H1 (cell line): ENCODE measurements at regions not wholly inside any gene's neighbourhood (a gene's known extent, or its start where the extent isn't known, plus 50 kb on each side); places are given as distances from the start of the nearest gene placed in this dataset.

Experiments
- CTCF ChIA-PET: fragments of 300-600 bp; sonication (Branson Sonifier 250); formaldehyde crosslinking; loops from one replicate; lab custom pipeline; 2021; ENCODE audit not compliant: partially characterized antibody; lab: Charles Lee
- POLR2A ChIA-PET: fragments of 300-600 bp; sonication (Branson Sonifier 250); formaldehyde crosslinking; loops from one replicate; lab custom pipeline; 2021; ENCODE audit warnings: inconsistent platforms; ENCODE audit not compliant: partially characterized antibody; lab: Charles Lee
- DNase-seq, 2 experiments: peaks; one replicate each; pipeline versions ENCODE4 v3.0.0 to v3.0.0-alpha.2; 2010 to 2022; ENCODE audit warnings: low spot score in 2 of 2, low read depth in 1 of 2, mixed read lengths in 1 of 2
- FAIRE-seq: peaks from 2 replicates; lab custom pipeline; 2011; peaks lifted over from hg19 to GRCh38; lab: Jason Lieb, UNC
- H2AFZ ChIP-seq: 2 replicates; pipeline ENCODE4 v1.8.1; 2012; ENCODE audit warnings: low read length, inconsistent platforms
- H2AK5ac ChIP-seq: 2 replicates; pipeline ENCODE4 v1.6.1; 2013; ENCODE audit warnings: low read depth, low read length
- H2BK120ac ChIP-seq: replicated peaks from 2 replicates; pipeline ENCODE3; 2013; ENCODE audit warnings: low read depth, low read length, inconsistent platforms
- H2BK12ac ChIP-seq: 2 replicates; pipeline ENCODE4 v1.6.1; 2013; ENCODE audit warnings: low read depth, low read length
- H2BK15ac ChIP-seq: 2 replicates; pipeline ENCODE4 v1.6.1; 2013; ENCODE audit warnings: low read length
- H2BK20ac ChIP-seq: 2 replicates; pipeline ENCODE4 v1.6.1; 2013; ENCODE audit warnings: low read length
- H2BK5ac ChIP-seq: 2 replicates; pipeline ENCODE4 v1.6.1; 2013; ENCODE audit warnings: low read depth, low read length
- H3K14ac ChIP-seq: 2 replicates; pipeline ENCODE4 v1.6.1; 2013; ENCODE audit warnings: inconsistent platforms; ENCODE audit not compliant: insufficient read length
- H3K18ac ChIP-seq: 2 replicates; pipeline ENCODE4 v1.6.1; 2013; ENCODE audit warnings: low read length; ENCODE audit errors: extremely low read depth
- H3K23ac ChIP-seq: 2 replicates; pipeline ENCODE4 v1.6.1; 2013; ENCODE audit warnings: inconsistent platforms; ENCODE audit not compliant: insufficient read length
- H3K23me2 ChIP-seq: 2 replicates; pipeline ENCODE4 v1.6.1; 2013; ENCODE audit warnings: low read depth, low read length
- H3K27ac ChIP-seq: 2 replicates; pipeline ENCODE4 v1.6.1; 2011; ENCODE audit warnings: low read depth, low read length, inconsistent platforms
- H3K27me3 ChIP-seq, 4 experiments: replicated peaks in 1 of 4; 1 replicate in 1 of 4; 2 replicates in 3 of 4; pipeline versions ENCODE4 v1.6.1 to v1.8.1; 2011 to 2013; ENCODE audit warnings: low read length in 3 of 4, mild to moderate bottlenecking in 3 of 4, inconsistent platforms in 2 of 4, mixed read lengths in 2 of 4, moderate library complexity in 1 of 4; ENCODE audit not compliant: control insufficient read depth in 3 of 4, insufficient read depth in 3 of 4; ENCODE audit errors: extremely low read depth in 1 of 4
- H3K36me3 ChIP-seq, 4 experiments: 2 replicates each; pipeline versions ENCODE4 v1.6.1 to v1.8.1; 2011 to 2013; ENCODE audit warnings: mild to moderate bottlenecking in 4 of 4, low read length in 3 of 4, moderate library complexity in 2 of 4, control low read depth in 1 of 4, inconsistent platforms in 1 of 4; ENCODE audit not compliant: insufficient read depth in 4 of 4, control insufficient read depth in 2 of 4
- H3K4ac ChIP-seq: replicated peaks from 2 replicates; pipeline ENCODE3; 2013; ENCODE audit warnings: low read length, low read depth, mixed read lengths, inconsistent platforms; ENCODE audit not compliant: insufficient read length
- H3K4me1 ChIP-seq, 4 experiments: replicated peaks in 1 of 4; 1 replicate in 1 of 4; 2 replicates in 3 of 4; pipeline versions ENCODE4 v1.6.1 to v1.8.1; 2011 to 2013; ENCODE audit warnings: low read length in 3 of 4, inconsistent platforms in 2 of 4, mixed read lengths in 1 of 4; ENCODE audit not compliant: insufficient read depth in 4 of 4, control insufficient read depth in 3 of 4
- H3K4me2 ChIP-seq, 2 experiments: 2 replicates each; pipeline versions ENCODE4 v1.6.1 to v1.8.1; 2011 to 2013; ENCODE audit warnings: low read depth in 2 of 2, low read length in 2 of 2, control low read depth in 1 of 2, inconsistent platforms in 1 of 2, mild to moderate bottlenecking in 1 of 2; ENCODE audit not compliant: insufficient read depth in 1 of 2
- H3K4me3 ChIP-seq, 4 experiments: fragments of 200-600, 300-600 bp in 1 of 4; sonication (generic), shearing (Covaris generic), sonication (Bioruptor Twin) in 1 of 4; 2 replicates each; pipeline versions ENCODE4 v1.5.1 to v1.8.1; 2011 to 2016; ENCODE audit warnings: low read length in 4 of 4, low read depth in 3 of 4, control low read depth in 2 of 4, inconsistent platforms in 2 of 4, mild to moderate bottlenecking in 2 of 4, mixed read lengths in 1 of 4, moderate library complexity in 1 of 4; ENCODE audit not compliant: insufficient read depth in 2 of 4; ENCODE audit errors: extremely low read depth in 1 of 4
- H3K56ac ChIP-seq: replicated peaks from 2 replicates; pipeline ENCODE3; 2013; ENCODE audit warnings: low read depth, mild to moderate bottlenecking, mixed read lengths, low read length, inconsistent platforms; ENCODE audit not compliant: insufficient read length
- H3K79me1 ChIP-seq: 2 replicates; pipeline ENCODE4 v1.6.1; 2013; ENCODE audit warnings: low read depth, low read length, control low read depth
- H3K79me2 ChIP-seq, 2 experiments: 2 replicates each; pipeline versions ENCODE4 v1.6.1 to v1.8.1; 2012 to 2013; ENCODE audit warnings: low read length in 2 of 2, mild to moderate bottlenecking in 2 of 2, inconsistent platforms in 1 of 2; ENCODE audit not compliant: insufficient read depth in 2 of 2, control insufficient read depth in 1 of 2
- H3K9ac ChIP-seq, 4 experiments: replicated peaks in 1 of 4; 1 replicate in 1 of 4; 2 replicates in 3 of 4; pipeline versions ENCODE4 v1.6.1 to v1.8.1; 2011 to 2013; ENCODE audit warnings: low read depth in 3 of 4, low read length in 3 of 4, control low read depth in 2 of 4, mild to moderate bottlenecking in 2 of 4, moderate library complexity in 2 of 4, inconsistent platforms in 1 of 4; ENCODE audit errors: extremely low read depth in 1 of 4
- H3K9me3 ChIP-seq, 2 experiments: 2 replicates each; pipeline versions ENCODE4 v1.6.1 to v1.8.1; 2012 to 2013; ENCODE audit warnings: mild to moderate bottlenecking in 2 of 2, moderate library complexity in 2 of 2, control low read depth in 1 of 2, inconsistent platforms in 1 of 2, low read depth in 1 of 2, low read length in 1 of 2, mixed read lengths in 1 of 2; ENCODE audit not compliant: insufficient read depth in 2 of 2
- H4K20me1 ChIP-seq, 2 experiments: replicated peaks in 1 of 2; 2 replicates each; pipeline versions ENCODE3 to v1.8.1; 2011 to 2013; ENCODE audit warnings: inconsistent platforms in 2 of 2, low read length in 2 of 2, mild to moderate bottlenecking in 1 of 2; ENCODE audit not compliant: insufficient read depth in 2 of 2, control insufficient read depth in 1 of 2
- H4K5ac ChIP-seq: 2 replicates; pipeline ENCODE4 v1.6.1; 2013; ENCODE audit warnings: low read length, low read depth, mixed read lengths, inconsistent platforms; ENCODE audit not compliant: insufficient read length
- H4K8ac ChIP-seq: 2 replicates; pipeline ENCODE4 v1.8.0; 2013; ENCODE audit warnings: mild to moderate bottlenecking, moderate library complexity, low read length, inconsistent platforms; ENCODE audit not compliant: insufficient read depth; ENCODE audit errors: extremely low read depth
- H4K91ac ChIP-seq: replicated peaks from 2 replicates; pipeline ENCODE3; 2013; ENCODE audit warnings: low read length, mixed read lengths, inconsistent platforms; ENCODE audit not compliant: insufficient read length
- EGR1 ChIP-seq: IDR thresholded peaks from 2 replicates; pipeline ENCODE4 v1.6.1; 2011; ENCODE audit warnings: low read depth, low read length, borderline replicate concordance
- NANOG ChIP-seq: IDR thresholded peaks from 2 replicates; pipeline ENCODE4 v1.6.1; 2011; ENCODE audit warnings: low read length, low read depth, mild to moderate bottlenecking, inconsistent platforms; ENCODE audit not compliant: insufficient read depth, poor library complexity, severe bottlenecking
- TAF7 ChIP-seq: optimal IDR thresholded peaks from 2 replicates; pipeline ENCODE3; 2011; ENCODE audit warnings: low read depth, mild to moderate bottlenecking, inconsistent platforms, low read length, moderate library complexity, borderline replicate concordance
- TBP ChIP-seq: IDR thresholded peaks from 2 replicates; pipeline ENCODE4 v1.6.1; 2011; ENCODE audit warnings: low read depth, low read length, improper control_type of control experiment
- WGBS, 2 experiments: shearing (Covaris generic) in 1 of 2; methylation state at CpG; one replicate each; pipeline versions ENCODE4 v1.1.6 to v1.1.7; 2013 to 2015; ENCODE audit warnings: low lambda C conversion rate in 2 of 2, mixed read lengths in 2 of 2, inconsistent platforms in 1 of 2, low coverage in 1 of 2, missing lambda C conversion rate in 1 of 2; ENCODE audit not compliant: insufficient replicate concordance in 2 of 2, insufficient coverage in 1 of 2, insufficient read length in 1 of 2; ENCODE audit errors: extremely low coverage in 1 of 2, missing lambda C conversion rate in 1 of 2; 5-methylcytosine and 5-hydroxymethylcytosine counted together
- TF ChIP-seq, protein P1 (sequence below), 3 experiments: IDR thresholded peaks; 1 replicate in 2 of 3; 2 replicates in 1 of 3; pipeline versions ENCODE4 v1.5.1 to v1.6.1; 2011; ENCODE audit warnings: low read length in 3 of 3, mild to moderate bottlenecking in 3 of 3, inconsistent platforms in 2 of 3, low read depth in 1 of 3, moderate library complexity in 1 of 3; ENCODE audit not compliant: insufficient read depth in 1 of 3; ENCODE audit errors: control extremely low read depth in 1 of 3

DNA sequence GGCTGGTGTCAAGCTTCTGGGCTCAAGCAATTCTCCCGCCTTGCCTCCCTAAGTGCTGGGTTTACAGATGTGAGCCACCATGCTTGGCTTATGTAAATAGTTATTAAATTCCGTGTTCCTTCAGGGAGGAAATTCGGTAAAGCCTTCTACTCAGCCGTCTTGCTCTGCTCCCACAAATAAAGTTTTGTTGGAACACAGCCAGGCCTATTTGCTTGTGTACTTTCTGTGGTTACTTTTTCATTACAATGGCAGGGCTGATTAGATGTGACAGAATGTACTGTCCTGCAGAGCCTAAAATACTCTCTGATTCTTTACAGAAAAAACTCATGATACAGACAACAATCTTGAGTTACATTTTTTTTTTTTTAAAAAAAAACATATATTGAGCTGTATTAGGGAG, 68.8 kb upstream of the TACR1 start:
- Histone ChIP-seq H2AFZ (no peak overlapping the region), H3K79me1 (no peaks in the 10 kb centered on the region), H4K5ac (no peak overlapping the region), H3K18ac (no peak overlapping the region), H3K4me3 (no peak overlapping the region), H4K91ac (no peak overlapping the region), H3K56ac (no peak overlapping the region), H2BK120ac (no peak overlapping the region), H2BK12ac (no peak overlapping the region), H2BK20ac (no peak overlapping the region), H3K23ac (no peak overlapping the region), H4K20me1 (no peaks in the 10 kb centered on the region), H2BK15ac (no peak overlapping the region), H3K4me2 (no peak overlapping the region), H2AK5ac (no peak overlapping the region), H4K8ac (no peak overlapping the region), H3K14ac (no peak overlapping the region), H3K79me2 (no peaks in the 10 kb centered on the region), H3K27ac (no peak overlapping the region), H3K4me1 (no peaks in the 10 kb centered on the region), H3K4ac (no peak overlapping the region), H2BK5ac (no peak overlapping the region), H3K36me3 (no peaks in the 10 kb centered on the region), H3K27me3 (peaks cover 0 to under 1% (median 0%) of the 10 kb centered on the region in 4 experiments; a peak in 1 of 7 replicates), H3K23me2 (no peaks in the 10 kb centered on the region; the same call in 1 of the 2 replicates), H3K9me3 (no peaks in the 10 kb centered on the region), H3K9ac (no peak overlapping the region)
- FAIRE-seq: no peak
- CTCF ChIA-PET: interaction anchor here (0.6 kb wide), 4 partner anchors 130 to 668 kb away, joined by 3 to 4 read pairs (median 3); no protein-coding TSS in a partner anchor
- no peak for DNase-seq
- 85% methylated on average over 4 of the region's 4 CpGs; no CpG with 5 or more reads in 1 of the 2 experiments for WGBS, 2 experiments
- POLR2A ChIA-PET: interaction anchor here (0.7 kb wide), 1 partner anchor 428 kb away, joined by 3 read pairs; no protein-coding TSS in a partner anchor
- TF ChIP-seq TBP: no peak
- TF ChIP-seq, protein P1, sequence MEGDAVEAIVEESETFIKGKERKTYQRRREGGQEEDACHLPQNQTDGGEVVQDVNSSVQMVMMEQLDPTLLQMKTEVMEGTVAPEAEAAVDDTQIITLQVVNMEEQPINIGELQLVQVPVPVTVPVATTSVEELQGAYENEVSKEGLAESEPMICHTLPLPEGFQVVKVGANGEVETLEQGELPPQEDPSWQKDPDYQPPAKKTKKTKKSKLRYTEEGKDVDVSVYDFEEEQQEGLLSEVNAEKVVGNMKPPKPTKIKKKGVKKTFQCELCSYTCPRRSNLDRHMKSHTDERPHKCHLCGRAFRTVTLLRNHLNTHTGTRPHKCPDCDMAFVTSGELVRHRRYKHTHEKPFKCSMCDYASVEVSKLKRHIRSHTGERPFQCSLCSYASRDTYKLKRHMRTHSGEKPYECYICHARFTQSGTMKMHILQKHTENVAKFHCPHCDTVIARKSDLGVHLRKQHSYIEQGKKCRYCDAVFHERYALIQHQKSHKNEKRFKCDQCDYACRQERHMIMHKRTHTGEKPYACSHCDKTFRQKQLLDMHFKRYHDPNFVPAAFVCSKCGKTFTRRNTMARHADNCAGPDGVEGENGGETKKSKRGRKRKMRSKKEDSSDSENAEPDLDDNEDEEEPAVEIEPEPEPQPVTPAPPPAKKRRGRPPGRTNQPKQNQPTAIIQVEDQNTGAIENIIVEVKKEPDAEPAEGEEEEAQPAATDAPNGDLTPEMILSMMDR (IDR thresholded peaks at IDR 0.05; ENCODE audit: control extremely low read depth in 1 of 3, insufficient read depth in 1 of 3, low read depth in 1 of 3, low read length in 3 of 3): no peak
- TF ChIP-seq EGR1: no peak
- TF ChIP-seq NANOG: no peak
- TF ChIP-seq TAF7: no peak
